MCF 10A (cell line): ENCODE measurements at regions not wholly inside any gene's neighbourhood (a gene's known extent, or its start where the extent isn't known, plus 50 kb on each side); places are given as distances from the start of the nearest gene placed in this dataset.
"Not testable (repeated sequence)": the region's sequence is repeated elsewhere in the genome, so short reads cannot be mapped to it uniquely, and the experiment has no call there.

Experiments used
- BruUV-seq: library from RNA; stranded (reverse); fragments of 400-500 nt; replicated peaks from 2 replicates; lab custom pipeline; 2021; lab: Mats Ljungman, UMichigan
- CTCF ChIA-PET: fragments of 300-600 bp; sonication (Branson Sonifier 250); formaldehyde crosslinking; extraction: SDS; loops from one replicate; lab custom pipeline; 2021; ENCODE audit warnings: antibody characterized with exemption, inconsistent platforms; lab: Yijun Ruan, JAX
- POLR2A ChIA-PET: fragments of 300-600, 350-650 bp; sonication (Branson Sonifier 250); formaldehyde crosslinking; extraction: SDS; loops from one replicate; lab custom pipeline; 2020; ENCODE audit warnings: antibody characterized with exemption, inconsistent platforms; lab: Yijun Ruan, JAX
- DNase-seq: peaks from one replicate; pipeline ENCODE4 v3.0.0-alpha.2; 2018; ENCODE audit not compliant: unreplicated experiment
- H3K27ac Mint-ChIP-seq: one replicate; pipeline ENCODE4 v1.8.0; 2022; ENCODE audit warnings: mild to moderate bottlenecking, low read depth, mixed read lengths; ENCODE audit not compliant: unreplicated experiment
- H3K27me3 Mint-ChIP-seq: one replicate; pipeline ENCODE4 v1.8.0; 2022; ENCODE audit warnings: mixed read lengths; ENCODE audit not compliant: insufficient read depth, unreplicated experiment
- H3K36me3 Mint-ChIP-seq: one replicate; pipeline ENCODE4 v1.8.0; 2022; ENCODE audit warnings: mild to moderate bottlenecking, moderate library complexity, mixed read lengths; ENCODE audit not compliant: insufficient read depth, unreplicated experiment
- H3K4me1 Mint-ChIP-seq: one replicate; pipeline ENCODE4 v1.8.0; 2022; ENCODE audit warnings: mixed read lengths; ENCODE audit not compliant: insufficient read depth, unreplicated experiment
- H3K4me3 Mint-ChIP-seq: one replicate; pipeline ENCODE4 v1.8.0; 2022; ENCODE audit warnings: mild to moderate bottlenecking, moderate library complexity, mixed read lengths; ENCODE audit not compliant: unreplicated experiment
- H3K9me3 Mint-ChIP-seq: one replicate; pipeline ENCODE4 v1.8.0; 2022; ENCODE audit warnings: mixed read lengths; ENCODE audit not compliant: unreplicated experiment
- intact Hi-C: fragments of 100-400 bp; cut with micrococcal nuclease; formaldehyde crosslinking; loops from 2 replicates; pipeline ENCODE4 v1.14.1; 2022

DNA sequence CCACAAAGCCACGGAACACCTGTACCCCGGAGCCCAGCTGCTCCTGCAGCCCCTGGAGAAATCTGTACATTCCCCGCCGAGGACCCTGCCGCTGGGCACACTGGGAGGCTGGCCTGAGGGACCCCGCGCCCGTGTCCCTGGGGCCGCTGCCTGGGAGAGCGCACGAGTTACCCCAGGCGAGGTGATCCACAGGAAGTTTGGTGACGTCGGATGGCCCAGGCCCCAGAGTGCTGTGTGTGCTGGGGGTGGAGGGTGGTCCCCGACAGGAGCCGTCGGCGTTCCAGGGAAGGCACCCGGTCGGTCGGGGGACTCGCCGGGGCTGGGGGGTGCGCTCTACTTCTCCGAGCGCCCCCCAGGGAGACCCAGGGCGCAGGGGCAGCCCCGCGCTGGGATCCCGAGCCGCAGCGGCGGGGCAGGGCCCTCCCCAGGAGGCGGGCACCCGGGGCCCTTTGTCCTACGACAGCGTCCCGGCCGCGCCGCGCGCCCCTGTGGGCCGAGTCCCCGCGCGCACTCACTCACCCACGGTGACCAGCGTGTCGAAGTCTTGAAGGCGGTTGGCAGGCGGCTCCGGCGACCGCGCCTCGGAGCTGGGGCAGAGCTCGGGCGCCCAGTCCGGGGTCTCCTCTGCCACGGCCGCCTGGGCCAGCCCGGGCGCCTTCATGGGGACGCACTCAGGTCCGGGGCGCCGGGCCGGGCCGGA, 129.5 kb upstream of the PRKX start:
- H3K4me3 Mint-ChIP-seq = peak overlapping the region; percentile 52
- POLR2A ChIA-PET, H3K36me3 Mint-ChIP-seq, intact Hi-C loops, H3K9me3 Mint-ChIP-seq, H3K4me1 Mint-ChIP-seq, H3K27me3 Mint-ChIP-seq, CTCF ChIA-PET, BruUV-seq, H3K27ac Mint-ChIP-seq, DNase-seq: not testable (repeated sequence)

DNA sequence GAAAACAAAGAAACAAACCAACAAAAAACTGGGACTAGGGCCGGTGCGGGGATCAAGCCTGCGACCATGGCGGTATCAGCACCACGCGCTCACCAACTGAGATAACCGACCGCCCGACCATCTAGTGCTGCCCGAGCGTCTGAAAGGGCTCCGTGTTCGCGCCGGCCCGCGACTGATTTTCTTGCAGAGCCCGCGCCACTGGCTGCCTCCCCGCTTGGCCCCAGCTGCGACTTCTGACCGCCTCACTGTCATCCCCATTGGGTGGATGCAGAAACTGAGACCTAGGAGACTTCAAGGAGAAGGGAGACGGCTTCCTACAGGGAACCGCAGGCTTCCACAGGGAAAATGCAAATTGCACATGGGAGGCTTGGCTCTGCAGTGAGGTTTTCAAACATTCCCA, 125.3 kb upstream of the PRKX start:
- not testable (repeated sequence) for H3K27ac Mint-ChIP-seq

DNA sequence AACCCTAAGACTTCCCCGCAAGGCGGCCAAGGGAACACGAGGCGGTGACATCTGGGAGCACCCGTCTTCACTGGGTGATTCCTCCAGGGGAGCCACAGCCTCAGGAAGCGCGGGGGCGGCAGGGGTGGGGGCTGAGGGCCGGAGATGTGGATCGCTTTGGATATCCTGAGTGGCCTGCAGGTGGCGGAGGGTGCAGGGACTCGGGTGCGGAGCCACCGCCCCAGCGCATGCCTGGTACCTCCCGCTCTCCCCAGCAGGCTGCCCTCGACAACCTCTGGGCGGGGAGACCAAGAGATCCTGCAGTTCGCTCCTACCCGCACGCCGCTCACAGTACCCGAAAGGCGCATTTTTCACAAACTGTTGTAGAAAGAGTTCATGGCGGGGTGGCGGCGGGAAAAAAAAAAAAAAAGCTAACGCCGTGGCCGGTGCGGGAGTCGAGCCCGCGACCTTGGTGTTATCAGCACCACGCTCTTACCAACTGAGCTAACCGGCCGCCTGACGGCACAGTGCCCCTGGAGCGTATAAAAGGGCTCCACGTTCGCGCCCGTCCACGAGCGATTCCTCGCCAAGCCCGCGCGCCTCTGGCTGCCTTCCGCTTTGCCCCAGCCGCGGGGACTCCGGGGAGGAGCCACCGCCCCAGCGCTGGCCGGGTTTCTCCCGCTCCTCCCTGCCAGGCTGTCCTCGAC, 124.7 kb upstream of the PRKX start:
- BruUV-seq, H3K4me1 Mint-ChIP-seq, intact Hi-C loops, H3K9me3 Mint-ChIP-seq, H3K36me3 Mint-ChIP-seq, H3K27me3 Mint-ChIP-seq, H3K4me3 Mint-ChIP-seq, DNase-seq, H3K27ac Mint-ChIP-seq, CTCF ChIA-PET, POLR2A ChIA-PET: not testable (repeated sequence)

More for the DNA sequence above, 125.3 kb upstream of the PRKX start:
- H3K27me3 Mint-ChIP-seq, CTCF ChIA-PET, DNase-seq, H3K36me3 Mint-ChIP-seq, intact Hi-C loops, H3K4me3 Mint-ChIP-seq, H3K4me1 Mint-ChIP-seq, BruUV-seq, H3K9me3 Mint-ChIP-seq, POLR2A ChIA-PET: not testable (repeated sequence)

DNA sequence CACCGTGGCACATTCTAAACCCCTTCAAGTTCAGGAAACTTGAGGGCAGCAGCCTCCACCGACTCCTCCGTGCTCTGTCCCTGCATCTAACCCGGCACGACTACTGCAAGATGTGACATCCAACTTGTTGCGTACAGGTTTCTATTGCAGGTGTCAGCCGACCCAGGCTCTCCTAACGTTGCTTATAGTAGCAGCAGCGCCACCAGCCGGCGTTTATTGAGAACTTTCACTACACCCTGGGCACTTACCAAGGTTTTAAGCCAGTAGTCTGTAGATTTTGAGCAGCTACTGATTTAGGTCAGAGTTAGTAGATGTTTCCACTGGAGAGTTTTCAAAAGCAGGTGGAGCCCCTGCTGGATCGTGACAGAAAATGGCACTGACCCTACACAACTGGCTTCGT, 123.8 kb upstream of the PRKX start:
- BruUV-seq, DNase-seq, CTCF ChIA-PET, H3K36me3 Mint-ChIP-seq, intact Hi-C loops, POLR2A ChIA-PET, H3K9me3 Mint-ChIP-seq, H3K27me3 Mint-ChIP-seq, H3K27ac Mint-ChIP-seq, H3K4me3 Mint-ChIP-seq, H3K4me1 Mint-ChIP-seq: not testable (repeated sequence)

DNA sequence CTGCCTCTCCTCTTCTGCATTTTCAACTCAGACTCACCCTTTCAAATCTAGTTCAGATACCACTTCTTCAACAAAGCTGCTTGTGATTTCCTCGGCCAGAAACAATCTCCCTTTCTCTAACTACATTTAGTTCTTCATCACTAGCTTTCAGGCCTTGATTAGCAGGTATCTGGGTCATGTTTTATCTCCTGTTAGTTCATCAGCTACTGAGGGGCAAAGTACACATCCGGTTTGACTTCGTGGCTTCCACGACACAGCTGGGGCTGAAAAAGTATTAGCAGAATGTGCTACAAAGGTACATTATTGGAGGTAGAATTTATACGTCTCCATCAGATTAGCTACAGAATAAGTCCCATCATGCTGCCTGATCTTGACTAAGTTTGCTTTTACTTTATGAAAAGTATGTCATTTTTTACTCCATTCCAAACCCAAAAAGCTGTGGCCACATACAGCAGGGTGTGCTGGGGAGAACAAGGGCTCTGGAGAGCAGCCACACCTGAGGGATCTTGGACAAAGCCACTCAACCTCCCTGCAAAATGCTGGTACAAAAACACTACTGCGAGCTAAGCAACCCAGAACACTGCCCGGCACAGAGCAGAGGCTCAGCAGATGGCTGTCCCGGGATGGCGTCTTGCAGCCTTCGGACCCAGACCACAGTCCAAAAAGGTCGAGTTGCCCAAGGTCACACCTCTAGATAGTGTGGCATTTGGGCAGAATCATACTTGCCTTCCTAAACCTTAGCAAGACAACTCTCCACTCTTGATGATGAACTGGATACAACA, 120.5 kb upstream of the PRKX start:
- POLR2A ChIA-PET, CTCF ChIA-PET, H3K9me3 Mint-ChIP-seq, BruUV-seq, H3K27ac Mint-ChIP-seq, H3K36me3 Mint-ChIP-seq, intact Hi-C loops, H3K4me1 Mint-ChIP-seq, H3K4me3 Mint-ChIP-seq, H3K27me3 Mint-ChIP-seq, DNase-seq: not testable (repeated sequence)

DNA sequence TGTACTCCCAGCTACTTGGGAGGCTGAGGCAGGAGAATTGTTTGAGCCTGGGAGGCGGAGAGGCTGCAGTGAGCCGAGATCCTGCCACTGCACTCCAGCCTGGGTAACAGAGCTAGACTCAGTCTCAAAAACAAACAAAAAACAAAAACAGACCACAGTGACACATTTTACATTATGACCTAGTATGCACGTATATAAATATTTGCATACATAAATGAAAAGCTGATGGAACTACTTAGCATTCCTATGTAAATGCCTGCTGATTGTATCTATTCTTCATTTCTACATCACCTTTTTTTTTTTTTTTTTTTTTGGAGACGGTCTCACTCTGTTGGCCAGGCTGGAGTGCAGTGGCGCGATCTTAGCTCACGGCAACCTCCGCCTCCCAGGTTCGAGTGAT, 116.6 kb upstream of the PRKX start:
- POLR2A ChIA-PET, DNase-seq, intact Hi-C loops, CTCF ChIA-PET, H3K27me3 Mint-ChIP-seq, H3K27ac Mint-ChIP-seq, H3K4me3 Mint-ChIP-seq, BruUV-seq, H3K9me3 Mint-ChIP-seq, H3K4me1 Mint-ChIP-seq: not testable (repeated sequence)
- peaks cover 17% of the 10 kb centered on the region for H3K36me3 Mint-ChIP-seq

DNA sequence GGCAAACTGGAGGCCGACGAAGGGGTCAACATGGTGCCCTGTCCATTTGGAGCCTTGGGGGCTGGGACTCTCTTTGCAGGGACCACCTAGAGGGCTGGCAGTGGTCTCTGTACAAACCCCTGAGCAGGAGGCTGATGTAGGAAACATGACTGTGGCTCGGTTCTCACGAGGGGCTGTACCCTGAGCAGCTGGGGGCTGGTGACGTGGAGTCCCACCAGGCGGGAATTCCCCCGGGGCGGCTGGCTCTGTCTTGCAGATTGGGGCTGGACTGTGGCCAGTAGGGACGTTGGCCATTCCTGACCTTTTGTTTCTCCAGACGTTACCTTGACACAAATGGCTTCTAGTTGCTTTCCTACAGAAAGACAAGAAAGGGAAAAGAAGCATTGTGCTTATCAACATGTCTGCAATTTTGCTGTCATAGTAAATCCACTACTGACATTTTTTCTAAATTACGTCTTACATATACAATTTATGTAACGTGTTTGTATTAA, 115.6 kb upstream of the PRKX start:
- intact Hi-C loops, H3K9me3 Mint-ChIP-seq, H3K27me3 Mint-ChIP-seq, H3K4me3 Mint-ChIP-seq, DNase-seq, H3K4me1 Mint-ChIP-seq, POLR2A ChIA-PET, CTCF ChIA-PET, H3K27ac Mint-ChIP-seq, BruUV-seq: not testable (repeated sequence)
- H3K36me3 Mint-ChIP-seq = peaks cover 17% of the 10 kb centered on the region

DNA sequence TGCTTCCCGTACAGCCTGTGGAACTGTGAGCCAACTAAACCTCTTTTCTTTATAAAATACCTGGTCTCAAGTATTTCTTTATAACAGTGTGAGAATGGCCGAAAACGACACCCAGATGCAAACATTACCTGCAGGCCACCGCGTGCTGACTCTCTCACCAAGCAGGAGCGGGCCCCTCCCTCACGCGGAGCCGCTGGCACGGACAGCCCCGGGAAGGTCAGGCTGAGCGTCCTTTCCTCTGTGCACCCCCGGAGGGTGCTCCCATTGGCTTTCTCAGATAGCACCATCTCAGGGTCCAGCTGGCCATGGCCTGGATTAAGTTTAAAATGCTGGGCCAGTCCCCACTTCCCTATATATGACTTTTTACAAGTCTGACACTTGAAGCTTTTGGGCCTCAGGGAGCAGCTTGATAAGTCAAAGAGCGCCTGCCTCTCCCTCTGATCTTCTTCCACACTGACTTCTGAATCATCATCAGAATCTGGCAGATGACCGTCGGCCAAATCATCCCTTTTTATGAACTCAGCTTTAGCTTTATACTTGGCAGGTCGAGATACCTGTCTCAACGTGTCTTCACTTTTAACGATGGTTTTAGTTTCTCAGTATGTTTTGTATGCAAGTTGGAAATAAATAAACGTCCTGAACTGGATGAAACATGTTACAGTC, 115.1 kb upstream of the PRKX start:
- H3K4me1 Mint-ChIP-seq, DNase-seq, CTCF ChIA-PET, H3K27me3 Mint-ChIP-seq, intact Hi-C loops, H3K27ac Mint-ChIP-seq, H3K9me3 Mint-ChIP-seq, H3K4me3 Mint-ChIP-seq, POLR2A ChIA-PET: not testable (repeated sequence)
- peaks cover 18% of the 10 kb centered on the region for H3K36me3 Mint-ChIP-seq
- BruUV-seq = TSS peak; percentile 26
